ENCODE measurements at regions not wholly inside any gene's neighbourhood (a gene's known extent, or its start where the extent isn't known, plus 50 kb on each side); places are given as distances from the start of the nearest gene placed in this dataset.

DNA sequence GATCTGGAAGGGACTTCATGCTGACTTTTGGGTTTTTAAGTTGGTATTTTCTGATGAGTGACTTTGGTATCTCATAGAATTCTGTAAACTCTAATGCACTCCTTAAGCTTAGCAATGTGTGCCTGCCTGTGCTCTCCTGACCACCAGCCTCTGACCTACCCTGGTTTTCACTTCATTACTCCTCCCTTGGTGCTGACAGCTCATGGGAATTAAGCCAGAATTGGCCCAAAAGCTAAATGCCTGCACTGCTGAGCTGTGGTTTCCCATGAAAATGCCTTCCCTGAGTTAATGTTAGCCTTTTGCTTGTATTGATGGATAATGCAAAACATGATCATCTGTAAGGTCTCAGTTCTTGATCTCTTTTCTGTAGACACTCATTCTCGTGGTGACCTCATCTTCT lies 308.0 kb downstream of the DOCK8 start:
- TF ChIP-seq, protein P1, sequence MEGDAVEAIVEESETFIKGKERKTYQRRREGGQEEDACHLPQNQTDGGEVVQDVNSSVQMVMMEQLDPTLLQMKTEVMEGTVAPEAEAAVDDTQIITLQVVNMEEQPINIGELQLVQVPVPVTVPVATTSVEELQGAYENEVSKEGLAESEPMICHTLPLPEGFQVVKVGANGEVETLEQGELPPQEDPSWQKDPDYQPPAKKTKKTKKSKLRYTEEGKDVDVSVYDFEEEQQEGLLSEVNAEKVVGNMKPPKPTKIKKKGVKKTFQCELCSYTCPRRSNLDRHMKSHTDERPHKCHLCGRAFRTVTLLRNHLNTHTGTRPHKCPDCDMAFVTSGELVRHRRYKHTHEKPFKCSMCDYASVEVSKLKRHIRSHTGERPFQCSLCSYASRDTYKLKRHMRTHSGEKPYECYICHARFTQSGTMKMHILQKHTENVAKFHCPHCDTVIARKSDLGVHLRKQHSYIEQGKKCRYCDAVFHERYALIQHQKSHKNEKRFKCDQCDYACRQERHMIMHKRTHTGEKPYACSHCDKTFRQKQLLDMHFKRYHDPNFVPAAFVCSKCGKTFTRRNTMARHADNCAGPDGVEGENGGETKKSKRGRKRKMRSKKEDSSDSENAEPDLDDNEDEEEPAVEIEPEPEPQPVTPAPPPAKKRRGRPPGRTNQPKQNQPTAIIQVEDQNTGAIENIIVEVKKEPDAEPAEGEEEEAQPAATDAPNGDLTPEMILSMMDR (IDR thresholded peaks at IDR 0.05): no peak
- no peak for TF ChIP-seq POLR2A (IDR thresholded peaks at IDR 0.05)
- no peak for DNase-seq (ENCODE audit: low spot score in 2 of 2)
- H3K4me3 ChIP-seq (ENCODE audit: low read depth, poor library complexity, severe bottlenecking): no peak overlapping the region
- intact Hi-C loops (cut with DNase I; ENCODE audit: low total_unique reads): no loop called here
- WGBS, 2 donors: 68 to 83% methylated on average over 1 of the region's 1 CpG

DNA sequence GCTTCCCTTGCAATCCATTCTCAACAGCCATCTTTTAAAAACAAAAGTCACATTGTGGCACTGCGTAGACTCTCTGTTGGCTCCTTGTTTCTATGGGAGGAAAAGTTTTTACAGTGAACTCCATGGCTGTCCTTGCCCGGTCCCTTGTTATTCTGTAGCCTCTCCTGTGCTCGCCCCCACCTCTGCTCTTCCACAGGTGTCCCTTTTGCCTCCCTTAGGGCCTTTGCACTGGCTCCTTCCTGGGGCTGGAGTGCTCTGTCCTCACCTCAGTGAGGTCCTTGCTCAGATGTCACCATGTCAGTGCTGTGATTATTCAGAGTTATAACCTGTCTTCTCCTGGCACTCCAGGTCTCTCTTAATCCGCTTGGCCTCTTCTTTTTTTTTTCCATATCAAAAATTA lies 308.8 kb downstream of the DOCK8 start:
- H3K4me3 ChIP-seq (ENCODE audit: low read depth, poor library complexity, severe bottlenecking): no peak overlapping the region
- TF ChIP-seq, protein P1 (IDR thresholded peaks at IDR 0.05): no peak
- no peak for TF ChIP-seq POLR2A (IDR thresholded peaks at IDR 0.05)
- WGBS, 2 donors: 95 to 99% methylated on average over 4 of the region's 4 CpGs
- intact Hi-C loops (cut with DNase I; ENCODE audit: low total_unique reads): no loop called here
- DNase-seq (ENCODE audit: low spot score in 2 of 2): no peak

DNA sequence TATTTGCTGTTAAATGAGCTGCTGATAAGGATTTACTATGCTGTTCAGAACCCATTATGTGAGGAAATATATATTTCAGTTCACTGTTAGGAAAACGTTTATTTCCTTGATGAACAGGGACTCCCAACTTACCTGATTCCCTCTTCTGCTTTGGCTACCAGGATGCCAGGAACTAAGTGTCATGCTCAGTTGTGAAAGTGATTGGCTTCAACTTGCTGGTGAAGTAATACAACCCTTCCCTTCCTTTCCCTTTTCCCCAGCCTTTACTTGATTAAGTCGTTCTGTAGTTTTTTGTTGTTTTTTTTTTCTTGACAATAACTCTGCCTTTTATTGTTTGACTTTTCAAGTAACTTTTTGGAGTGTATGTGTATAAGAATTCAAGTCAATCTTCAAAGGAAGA lies 309.3 kb downstream of the DOCK8 start:
- 27 to 30% methylated on average over 2 of the region's 2 CpGs for WGBS, 2 donors
- TF ChIP-seq, protein P1 (IDR thresholded peaks at IDR 0.05): no peak
- TF ChIP-seq POLR2A (IDR thresholded peaks at IDR 0.05): no peak
- DNase-seq (ENCODE audit: low spot score in 2 of 2): no peak
- intact Hi-C loops (cut with DNase I; ENCODE audit: low total_unique reads): no loop called here
- H3K4me3 ChIP-seq (ENCODE audit: low read depth, poor library complexity, severe bottlenecking): no peak overlapping the region

DNA sequence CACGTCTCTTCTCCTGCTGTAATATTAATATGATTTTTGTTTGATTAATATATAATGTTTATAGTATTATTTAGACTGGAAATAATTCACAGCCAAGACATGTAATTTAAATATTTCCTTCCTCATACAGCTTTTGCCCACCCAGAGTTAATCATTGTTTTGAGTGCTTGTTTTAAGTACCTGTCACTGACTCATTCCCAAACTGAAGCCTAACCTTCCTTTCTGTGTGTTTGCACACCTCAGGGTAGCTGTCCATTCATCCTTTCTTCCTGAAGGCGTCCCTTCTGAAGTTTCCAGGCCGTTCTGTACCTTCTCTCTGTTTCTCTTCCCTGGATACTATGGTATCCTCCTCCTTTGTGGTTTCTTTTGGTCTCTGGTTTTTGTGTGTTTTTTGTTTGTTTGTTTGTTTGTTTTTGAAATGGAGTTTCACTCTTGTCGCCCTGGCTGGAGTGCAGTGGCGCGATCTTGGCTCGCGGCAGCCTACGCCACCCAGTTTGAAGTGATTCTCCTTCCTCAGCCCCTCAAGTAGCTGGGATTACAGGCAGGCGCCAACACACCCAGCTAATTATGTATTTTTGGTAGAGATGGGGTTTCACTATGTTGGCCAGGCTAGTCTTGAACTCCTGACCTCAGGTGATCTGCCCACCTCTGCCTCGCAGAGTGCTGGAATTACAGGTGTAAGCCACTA lies 312.4 kb downstream of the DOCK8 start:
- 85 to 92% methylated on average over 11 of the region's 11 CpGs for WGBS, 2 donors
- intact Hi-C loops (cut with DNase I; ENCODE audit: low total_unique reads): no loop called here
- no peak for TF ChIP-seq POLR2A (IDR thresholded peaks at IDR 0.05)
- TF ChIP-seq, protein P1 (IDR thresholded peaks at IDR 0.05): no peak
- no peak for DNase-seq (ENCODE audit: low spot score in 2 of 2)
- no peak overlapping the region for H3K4me3 ChIP-seq (ENCODE audit: low read depth, poor library complexity, severe bottlenecking)

DNA sequence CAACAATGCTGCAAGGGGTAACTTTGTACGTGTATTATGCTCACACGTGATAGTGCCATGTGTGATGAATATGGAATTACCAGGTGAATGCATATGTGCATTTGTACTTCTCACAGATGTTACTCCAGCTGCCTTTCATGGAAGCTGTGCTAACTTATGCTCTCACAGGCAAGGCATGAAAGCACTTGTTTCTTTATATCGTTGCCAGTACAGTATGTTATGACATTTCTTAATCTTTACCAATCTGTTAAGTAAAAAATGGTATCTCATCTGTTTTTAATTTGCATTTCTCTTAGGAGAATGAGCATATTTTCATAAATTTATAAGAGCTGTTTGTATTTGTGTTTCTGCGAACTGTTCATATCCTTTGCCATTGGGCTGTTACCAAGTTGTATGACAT lies 311.8 kb upstream of the DMRT1 start:
- 24 to 31% methylated on average over 4 of the region's 4 CpGs for WGBS, 2 donors
- no peak for DNase-seq (ENCODE audit: low spot score in 2 of 2)
- no peak for TF ChIP-seq POLR2A (IDR thresholded peaks at IDR 0.05)
- TF ChIP-seq, protein P1 (IDR thresholded peaks at IDR 0.05): no peak
- intact Hi-C loops (cut with DNase I; ENCODE audit: low total_unique reads): no loop called here
- no peak overlapping the region for H3K4me3 ChIP-seq (ENCODE audit: low read depth, poor library complexity, severe bottlenecking)

DNA sequence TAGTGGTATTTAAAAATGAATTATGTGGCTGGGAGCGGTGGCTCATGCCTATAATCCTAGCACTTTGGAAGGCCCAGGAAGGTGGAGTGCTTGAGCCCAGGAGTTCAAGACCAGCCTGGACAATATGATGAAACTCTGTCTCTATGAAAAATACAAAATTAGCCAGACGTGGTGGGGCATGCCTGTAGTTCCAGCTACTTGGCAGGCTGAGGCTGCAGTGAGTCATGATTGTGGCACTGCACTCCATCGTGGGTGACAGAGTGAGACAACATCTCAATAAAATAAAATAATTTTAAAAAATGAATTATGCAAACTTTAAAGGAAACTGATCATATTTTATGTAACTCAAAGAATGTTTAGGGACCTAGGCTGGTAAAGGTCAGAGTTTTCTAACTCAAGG lies 310.8 kb upstream of the DMRT1 start:
- intact Hi-C loops (cut with DNase I; ENCODE audit: low total_unique reads): no loop called here
- TF ChIP-seq POLR2A (IDR thresholded peaks at IDR 0.05): no peak
- TF ChIP-seq, protein P1 (IDR thresholded peaks at IDR 0.05): no peak
- peak in 1 of 2 donors; percentile 44 for DNase-seq (ENCODE audit: low spot score in 2 of 2)
- 15 to 33% methylated on average over 3 of the region's 3 CpGs for WGBS, 2 donors
- H3K4me3 ChIP-seq (ENCODE audit: low read depth, poor library complexity, severe bottlenecking): no peak overlapping the region

All from lower leg skin (tissue), 4 donors.